ENCODE measurements at regions not wholly inside any gene's neighbourhood (a gene's known extent, or its start where the extent isn't known, plus 50 kb on each side); places are given as distances from the start of the nearest gene placed in this dataset.
"Not testable (repeated sequence)": the region's sequence is repeated elsewhere in the genome, so short reads cannot be mapped to it uniquely, and the experiment has no call there.

GRCh38 chr5:158070859-158071258, 211.9 kb upstream of the CLINT1 start:
- DNase-seq (ENCODE audit: low spot score), result no peak

- DNase-seq (ENCODE audit: low spot score), result no peak
Measured at GRCh38 chr5:158069838-158070237, 210.9 kb upstream of the CLINT1 start.

- no peak for DNase-seq (ENCODE audit: low spot score)
Measured at GRCh38 chr5:158068964-158069363, 210.0 kb upstream of the CLINT1 start.

GRCh38 chr5:158066076-158066475, 207.1 kb upstream of the CLINT1 start:
- no peak for DNase-seq (ENCODE audit: low spot score)

GRCh38 chr5:158064334-158065123, 205.6 kb upstream of the CLINT1 start:
- no peak for DNase-seq (ENCODE audit: low spot score)

- DNase-seq (ENCODE audit: low spot score), result no peak
Measured at GRCh38 chr5:158063052-158063451, 204.1 kb upstream of the CLINT1 start.

GRCh38 chr5:158061451-158061850, 202.5 kb upstream of the CLINT1 start:
- DNase-seq (ENCODE audit: low spot score), result no peak

GRCh38 chr5:158060212-158060611, 201.3 kb upstream of the CLINT1 start:
- DNase-seq (ENCODE audit: low spot score), result no peak

GRCh38 chr5:158058208-158059120, 199.5 kb upstream of the CLINT1 start:
- no peak for DNase-seq (ENCODE audit: low spot score)

GRCh38 chr5:158056130-158056825, 197.3 kb upstream of the CLINT1 start:
- DNase-seq (ENCODE audit: low spot score), result no peak

GRCh38 chr5:158055111-158055501, 196.2 kb upstream of the CLINT1 start:
- no peak for DNase-seq (ENCODE audit: low spot score)

GRCh38 chr5:158054223-158055110, 195.5 kb upstream of the CLINT1 start:
- no peak for DNase-seq (ENCODE audit: low spot score)

GRCh38 chr5:158051036-158051435, 192.1 kb upstream of the CLINT1 start:
- DNase-seq (ENCODE audit: low spot score), result no peak

- DNase-seq (ENCODE audit: low spot score), result no peak
Measured at GRCh38 chr5:158050421-158050820, 191.5 kb upstream of the CLINT1 start.

GRCh38 chr5:158049459-158049858, 190.5 kb upstream of the CLINT1 start:
- no peak for DNase-seq (ENCODE audit: low spot score)

GRCh38 chr5:158045696-158046095, 186.8 kb upstream of the CLINT1 start:
- DNase-seq (ENCODE audit: low spot score), result no peak

GRCh38 chr5:158039911-158040347, 181.0 kb upstream of the CLINT1 start:
- DNase-seq (ENCODE audit: low spot score), result no peak

GRCh38 chr5:158039441-158039840, 180.5 kb upstream of the CLINT1 start:
- DNase-seq (ENCODE audit: low spot score), result no peak

- not testable (repeated sequence) for DNase-seq (ENCODE audit: low spot score)
Measured at GRCh38 chr5:158036983-158037595, 178.1 kb upstream of the CLINT1 start.

GRCh38 chr5:158034586-158034985, 175.6 kb upstream of the CLINT1 start:
- not testable (repeated sequence) for DNase-seq (ENCODE audit: low spot score)
